Subcutaneous abdominal adipose tissue (tissue), 5 donors: ENCODE measurements at regions not wholly inside any gene's neighbourhood (a gene's known extent, or its start where the extent isn't known, plus 50 kb on each side); places are given as distances from the start of the nearest gene placed in this dataset.

ENCODE experiments used
- H3K27ac ChIP-seq: one replicate; pipeline ENCODE4 v1.7.0; 2013; ENCODE audit warnings: low read depth, mild to moderate bottlenecking, inconsistent platforms, low read length, moderate library complexity
- H3K27me3 ChIP-seq, 5 donors: one replicate each; pipeline ENCODE4 v1.7.0; 2013; ENCODE audit warnings: low read length in 5 of 5, inconsistent platforms in 1 of 5; ENCODE audit not compliant: control insufficient read depth in 5 of 5, insufficient read depth in 4 of 5
- H3K36me3 ChIP-seq, 5 donors: one replicate each; pipeline ENCODE4 v1.7.0; 2013; ENCODE audit warnings: low read length in 5 of 5; ENCODE audit not compliant: control insufficient read depth in 5 of 5, insufficient read depth in 5 of 5
- H3K4me1 ChIP-seq, 5 donors: one replicate each; pipeline ENCODE4 v1.7.0; 2013; ENCODE audit warnings: low read length in 5 of 5, mild to moderate bottlenecking in 3 of 5, moderate library complexity in 1 of 5; ENCODE audit not compliant: control insufficient read depth in 5 of 5, insufficient read depth in 5 of 5
- H3K4me3 ChIP-seq, 5 donors: one replicate each; pipeline ENCODE4 v1.7.0; 2013; ENCODE audit warnings: low read length in 5 of 5, low read depth in 1 of 5
- H3K9ac ChIP-seq, 5 donors: one replicate each; pipeline ENCODE4 v1.7.0; 2013; ENCODE audit warnings: low read length in 5 of 5, mild to moderate bottlenecking in 4 of 5, moderate library complexity in 3 of 5
- H3K9me3 ChIP-seq, 5 donors: one replicate each; pipeline ENCODE4 v1.7.0; 2013; ENCODE audit warnings: low read length in 5 of 5; ENCODE audit not compliant: control insufficient read depth in 5 of 5
- donor health status: healthy.
- donor health status: healthy.
- donor health status: healthy.
- donor health status: healthy.
- donor health status: healthy.

DNA sequence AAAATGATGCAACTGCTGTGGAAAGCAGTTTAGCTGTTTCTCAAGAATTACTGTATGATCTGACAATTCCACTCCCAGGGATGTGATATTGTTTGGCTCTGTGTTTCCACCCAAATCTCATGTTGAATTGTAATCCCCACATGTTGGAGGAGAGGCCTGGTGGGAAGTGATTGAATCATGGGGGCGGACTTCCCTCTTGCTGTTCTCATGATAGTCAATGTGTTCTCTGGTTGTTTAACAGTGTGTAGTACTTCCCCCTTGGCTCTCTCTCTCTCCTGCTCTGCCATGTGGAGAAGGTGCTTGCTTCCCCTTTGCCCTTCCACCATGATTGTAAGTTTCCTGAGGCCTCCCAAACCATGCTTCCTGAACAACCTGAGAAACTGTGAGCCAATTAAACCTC lies 93.4 kb upstream of the CPM start:
- Histone ChIP-seq H3K27me3 (no peaks in the 10 kb centered on the region), H3K36me3 (no peaks in the 10 kb centered on the region), H3K9me3 (no peaks in the 10 kb centered on the region), H3K27ac (no peak overlapping the region), H3K4me1 (peaks cover 0 to 6% (median 0%) of the 10 kb centered on the region in 5 donors), H3K4me3 (no peak overlapping the region), H3K9ac (no peak overlapping the region)

DNA sequence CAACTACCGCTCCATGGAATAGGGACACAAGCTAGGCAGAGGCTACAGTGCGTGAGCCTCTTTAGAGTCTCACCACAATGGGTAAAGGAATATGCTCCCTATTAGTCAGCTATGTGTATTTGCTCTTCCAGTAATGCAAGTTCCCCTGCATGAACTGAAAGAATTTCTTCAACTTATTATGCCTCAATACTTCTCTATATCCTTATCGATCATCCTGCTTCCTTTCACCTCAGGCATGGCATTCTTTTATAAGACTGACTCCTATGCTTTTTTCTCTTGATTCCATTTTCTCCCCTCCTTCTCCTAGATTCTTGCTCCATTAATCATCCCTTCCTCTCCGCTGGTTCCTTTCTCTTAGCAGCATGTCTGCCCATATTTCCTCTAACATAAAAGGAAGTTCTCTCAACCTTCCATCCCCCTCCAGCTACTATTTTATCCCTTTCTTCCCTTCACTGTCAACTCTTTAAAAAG lies 94.5 kb upstream of the CPM start:
- H3K27ac ChIP-seq = no peak overlapping the region
- H3K9me3 ChIP-seq = no peaks in the 10 kb centered on the region
- H3K4me1 ChIP-seq = peaks cover 0 to 6% (median 0%) of the 10 kb centered on the region in 5 donors
- H3K27me3 ChIP-seq = no peaks in the 10 kb centered on the region
- H3K4me3 ChIP-seq = no peak overlapping the region
- no peak overlapping the region for H3K9ac ChIP-seq
- no peaks in the 10 kb centered on the region for H3K36me3 ChIP-seq

DNA sequence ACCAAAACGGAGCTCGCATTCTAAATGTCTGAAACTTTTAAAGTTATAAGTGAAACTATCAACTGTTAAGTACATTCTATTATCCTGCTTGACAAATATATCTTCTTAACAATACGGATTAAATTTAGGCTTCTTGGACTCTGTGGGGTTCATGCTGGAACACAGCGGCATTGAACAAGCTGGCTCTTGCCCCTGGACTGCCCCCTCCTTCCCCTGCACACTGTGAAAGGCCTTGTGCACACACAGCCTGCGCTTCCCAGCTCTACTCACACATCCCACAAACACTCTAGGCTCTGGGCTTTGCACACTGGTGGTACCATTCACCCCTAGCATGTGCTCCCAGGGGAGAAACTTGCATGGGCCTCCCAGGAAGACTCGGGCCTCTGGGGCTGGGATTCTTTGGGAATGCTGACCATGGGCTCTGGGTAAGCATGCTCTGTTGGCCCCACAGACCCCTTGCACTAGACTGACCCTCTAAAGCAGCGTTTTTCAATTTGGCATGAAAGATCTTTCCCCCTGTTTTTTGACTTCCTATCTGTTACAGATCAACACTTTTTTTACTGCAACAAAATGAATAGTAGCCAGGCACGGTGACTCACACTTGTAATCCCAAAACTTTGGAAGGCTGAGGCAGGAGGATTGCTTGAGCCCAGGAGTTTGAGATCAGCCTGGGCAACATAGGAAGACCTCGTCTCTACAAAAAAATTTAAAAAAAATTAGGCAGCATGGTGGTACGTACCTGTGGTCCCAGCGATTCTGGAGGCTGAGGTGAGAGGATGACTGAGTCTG lies 96.2 kb upstream of the CPM start:
- H3K4me3 ChIP-seq = no peak overlapping the region
- H3K27me3 ChIP-seq = no peaks in the 10 kb centered on the region
- no peak overlapping the region for H3K9ac ChIP-seq
- H3K4me1 ChIP-seq = peaks cover 0 to 6% (median 0%) of the 10 kb centered on the region in 5 donors
- no peaks in the 10 kb centered on the region for H3K36me3 ChIP-seq
- no peak overlapping the region for H3K27ac ChIP-seq
- H3K9me3 ChIP-seq = no peaks in the 10 kb centered on the region

DNA sequence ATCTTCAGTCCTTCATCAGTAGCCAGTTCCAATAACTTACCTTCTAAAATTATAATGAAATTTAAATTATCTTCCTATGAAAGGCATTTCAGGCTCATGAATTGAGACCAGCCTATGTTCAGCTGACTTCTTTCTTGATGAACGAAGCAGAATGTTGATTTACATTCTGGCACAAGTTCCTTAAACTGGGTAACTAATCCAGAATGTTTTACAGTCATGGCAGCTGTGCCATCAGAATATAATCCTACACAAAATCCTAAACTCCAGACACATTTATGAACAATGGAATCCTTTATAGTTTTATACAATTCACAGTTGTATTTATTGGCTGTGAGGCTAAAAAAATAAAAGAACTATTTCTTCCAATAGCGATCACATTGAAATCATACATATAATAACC lies 97.3 kb upstream of the CPM start:
- H3K36me3 ChIP-seq = no peaks in the 10 kb centered on the region
- H3K9me3 ChIP-seq = no peaks in the 10 kb centered on the region
- no peak overlapping the region for H3K9ac ChIP-seq
- H3K4me1 ChIP-seq = peaks cover 0 to 4% (median 0%) of the 10 kb centered on the region in 5 donors
- no peaks in the 10 kb centered on the region for H3K27me3 ChIP-seq
- no peak overlapping the region for H3K27ac ChIP-seq
- H3K4me3 ChIP-seq = no peak overlapping the region

DNA sequence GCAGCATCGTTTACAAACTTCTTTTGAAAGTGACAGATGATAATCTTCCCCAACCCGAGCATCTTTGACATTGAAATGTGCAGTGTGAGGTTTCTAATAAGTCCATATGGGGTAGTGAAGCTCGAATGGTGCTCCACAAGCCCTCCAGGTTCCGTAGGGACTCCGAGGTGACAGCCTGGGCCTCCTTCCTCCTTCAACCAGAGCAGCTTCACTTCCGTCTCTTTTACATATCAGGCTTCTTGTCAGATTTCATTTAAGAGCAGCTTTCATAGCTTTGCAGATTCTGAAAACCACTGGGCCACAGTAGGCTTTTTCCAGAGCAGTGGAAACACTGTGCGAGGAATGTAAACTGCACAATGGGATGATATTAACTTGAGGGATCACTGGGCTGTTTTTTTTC lies 103.6 kb upstream of the CPM start:
- no peaks in the 10 kb centered on the region for H3K27me3 ChIP-seq
- H3K9ac ChIP-seq = no peak overlapping the region
- H3K4me3 ChIP-seq = no peak overlapping the region
- no peak overlapping the region for H3K27ac ChIP-seq
- no peaks in the 10 kb centered on the region for H3K36me3 ChIP-seq
- no peaks in the 10 kb centered on the region for H3K4me1 ChIP-seq
- H3K9me3 ChIP-seq = no peaks in the 10 kb centered on the region

DNA sequence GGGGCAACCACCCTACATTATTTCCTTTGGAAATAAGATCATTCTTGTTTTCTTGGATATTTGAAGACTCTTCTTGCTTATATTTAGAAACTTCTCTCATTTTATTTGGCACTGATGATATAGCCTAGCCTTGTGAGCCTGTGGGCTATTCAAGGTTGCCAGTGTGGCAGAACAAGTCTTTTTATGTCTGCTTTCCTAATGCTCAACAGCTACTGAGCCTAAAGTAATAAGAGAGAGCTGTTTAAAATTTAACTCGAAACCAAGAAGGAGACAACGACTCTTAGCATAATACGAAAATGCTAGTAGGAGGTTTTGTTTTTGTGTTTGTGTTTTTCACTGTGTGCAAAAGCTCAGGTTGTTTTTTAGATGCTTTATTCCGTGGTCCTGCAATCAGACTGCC lies 104.0 kb upstream of the CPM start:
- H3K4me1 ChIP-seq = no peaks in the 10 kb centered on the region
- no peak overlapping the region for H3K27ac ChIP-seq
- H3K36me3 ChIP-seq = no peaks in the 10 kb centered on the region
- no peak overlapping the region for H3K4me3 ChIP-seq
- no peaks in the 10 kb centered on the region for H3K9me3 ChIP-seq
- H3K9ac ChIP-seq = no peak overlapping the region
- H3K27me3 ChIP-seq = no peaks in the 10 kb centered on the region

DNA sequence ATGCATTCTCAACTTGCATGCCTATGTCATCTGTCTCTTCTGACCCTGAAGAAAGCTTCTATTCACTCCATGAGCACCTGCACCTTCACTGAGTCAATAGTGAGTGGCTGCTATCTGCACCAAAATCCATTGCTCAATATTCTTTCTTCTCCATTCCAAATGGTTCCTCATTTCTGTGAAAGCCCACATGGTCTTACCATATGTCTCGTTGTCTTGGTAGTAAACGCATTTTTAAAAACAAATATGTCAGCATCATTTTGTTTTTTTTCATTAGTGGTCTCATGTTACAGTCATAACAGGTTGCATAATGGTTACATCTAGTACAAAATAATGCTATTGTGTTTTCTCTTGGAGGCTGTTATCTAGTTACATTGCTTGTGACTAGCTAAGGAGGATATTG lies 106.9 kb upstream of the CPM start:
- Histone ChIP-seq H3K4me3 (no peak overlapping the region), H3K36me3 (no peaks in the 10 kb centered on the region), H3K27me3 (no peaks in the 10 kb centered on the region), H3K9ac (no peak overlapping the region), H3K27ac (no peak overlapping the region), H3K4me1 (no peaks in the 10 kb centered on the region), H3K9me3 (no peaks in the 10 kb centered on the region)

DNA sequence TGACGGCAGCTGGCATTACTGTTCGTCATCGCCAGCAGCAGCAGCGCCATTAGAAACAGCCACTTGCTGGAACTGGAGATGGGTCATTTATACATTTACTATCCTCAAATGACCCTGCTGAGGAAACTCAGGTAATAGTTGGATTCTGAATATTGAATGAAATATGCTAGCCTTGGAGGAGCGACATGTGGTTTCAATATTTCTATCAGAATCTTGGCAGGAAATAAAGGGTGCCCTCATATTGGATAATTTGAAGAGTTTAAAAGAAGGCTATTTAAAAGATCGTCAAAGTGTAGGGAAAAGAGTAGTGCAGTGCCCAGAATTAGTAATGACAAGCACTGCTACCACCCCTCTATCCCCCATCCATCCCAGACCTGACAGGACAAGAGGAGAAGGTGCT lies 109.6 kb upstream of the CPM start:
- H3K27me3 ChIP-seq = no peaks in the 10 kb centered on the region
- no peaks in the 10 kb centered on the region for H3K4me1 ChIP-seq
- H3K27ac ChIP-seq = no peak overlapping the region
- no peak overlapping the region for H3K4me3 ChIP-seq
- H3K9ac ChIP-seq = no peak overlapping the region
- H3K36me3 ChIP-seq = no peaks in the 10 kb centered on the region
- H3K9me3 ChIP-seq = no peaks in the 10 kb centered on the region

DNA sequence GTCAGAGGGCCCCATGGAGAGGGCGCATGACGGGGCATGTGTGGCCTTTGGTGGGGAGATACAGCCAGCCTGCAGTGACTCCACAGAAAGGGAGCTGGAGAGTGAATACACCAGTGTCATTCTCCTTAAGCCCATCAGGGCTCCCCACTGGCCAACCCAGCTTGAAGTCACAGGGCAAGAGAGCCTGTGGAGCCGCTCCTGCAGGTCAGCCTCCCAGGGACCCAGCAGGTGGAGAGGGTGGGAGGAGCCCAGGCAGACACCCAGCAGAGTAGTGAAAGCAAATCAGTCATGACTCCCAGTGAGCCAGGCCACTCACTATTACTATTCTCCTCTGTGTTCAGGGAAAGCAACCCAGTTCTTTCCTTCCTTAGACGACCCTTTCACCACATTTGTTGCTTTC lies 110.0 kb upstream of the CPM start:
- H3K4me1 ChIP-seq = no peaks in the 10 kb centered on the region
- H3K27ac ChIP-seq = no peak overlapping the region
- H3K27me3 ChIP-seq = no peaks in the 10 kb centered on the region
- no peaks in the 10 kb centered on the region for H3K9me3 ChIP-seq
- H3K36me3 ChIP-seq = no peaks in the 10 kb centered on the region
- H3K4me3 ChIP-seq = no peak overlapping the region
- peak overlapping the region in 1 of 5 donors; percentile 14 for H3K9ac ChIP-seq

DNA sequence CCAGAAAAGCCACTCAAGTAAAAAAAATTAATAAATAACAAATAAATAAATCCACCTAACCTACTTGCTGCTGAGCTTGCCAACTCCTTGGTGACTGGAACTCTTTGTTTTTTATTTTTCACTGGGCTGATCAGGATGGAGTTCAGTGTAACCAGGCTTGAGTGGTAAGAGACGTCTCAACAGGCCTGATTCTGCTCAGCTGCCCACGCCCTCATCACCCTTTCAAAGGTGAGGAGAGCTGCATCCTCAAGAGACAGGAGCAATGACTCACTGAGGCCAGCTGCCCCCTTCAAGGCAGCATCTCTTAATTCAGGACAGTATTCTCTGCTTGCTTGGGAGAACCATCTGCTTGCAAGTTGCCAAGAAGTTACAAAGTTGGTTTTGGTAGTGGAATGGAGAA lies 111.9 kb upstream of the CPM start:
- no peaks in the 10 kb centered on the region for H3K9me3 ChIP-seq
- H3K4me1 ChIP-seq = no peaks in the 10 kb centered on the region
- H3K27ac ChIP-seq = no peak overlapping the region
- no peaks in the 10 kb centered on the region for H3K36me3 ChIP-seq
- H3K9ac ChIP-seq = no peak overlapping the region
- no peaks in the 10 kb centered on the region for H3K27me3 ChIP-seq
- no peak overlapping the region for H3K4me3 ChIP-seq
